GM21723 (cell line): ENCODE measurements at regions not wholly inside any gene's neighbourhood (a gene's known extent, or its start where the extent isn't known, plus 50 kb on each side); places are given as distances from the start of the nearest gene placed in this dataset.

Source experiments
- ATAC-seq: cut with Tn5 transposase; IDR thresholded peaks from one replicate; pipeline ENCODE4 v1.9.1; 2021; ENCODE audit warnings: mild to moderate bottlenecking, moderate library complexity; ENCODE audit not compliant: unreplicated experiment

DNA sequence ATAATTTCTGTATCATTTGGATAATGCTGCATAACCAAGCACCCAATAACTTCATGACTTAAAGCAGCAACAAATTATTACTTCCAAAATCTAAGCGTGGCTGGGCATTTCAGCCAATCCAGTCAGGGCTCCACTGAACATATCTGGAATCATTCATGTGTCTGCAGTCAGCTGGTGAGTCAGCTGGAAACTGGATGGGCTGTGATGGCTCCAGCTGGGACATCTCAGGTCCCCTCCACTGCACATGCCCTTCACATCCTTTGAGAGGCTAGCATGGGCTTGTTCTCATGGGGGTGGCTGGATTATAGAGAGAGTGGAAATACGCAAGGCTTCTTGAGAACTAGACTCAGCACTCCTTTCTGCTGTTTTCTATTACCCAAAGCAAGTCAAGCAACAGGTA lies 961.9 kb downstream of the DIAPH3 start:
- no peak for ATAC-seq

DNA sequence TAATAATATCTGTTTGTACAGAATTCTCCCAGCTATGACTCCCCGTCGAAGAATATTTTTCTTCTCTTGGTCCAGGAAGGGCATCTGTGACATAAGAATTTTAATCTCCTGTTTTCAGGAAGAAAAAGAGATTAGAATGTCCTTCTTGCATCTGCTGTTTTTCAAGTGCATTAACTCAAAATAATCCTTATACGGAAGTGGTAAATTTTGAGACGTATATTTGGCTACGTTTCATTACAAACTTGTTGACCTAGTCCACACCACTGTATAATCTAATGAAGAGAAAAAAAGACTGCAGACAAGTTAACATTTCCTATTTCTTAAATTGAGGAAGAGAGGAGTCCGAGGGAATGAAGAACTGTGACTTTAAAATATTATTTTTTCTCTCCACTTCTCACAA lies 959.9 kb downstream of the DIAPH3 start:
- no peak for ATAC-seq

DNA sequence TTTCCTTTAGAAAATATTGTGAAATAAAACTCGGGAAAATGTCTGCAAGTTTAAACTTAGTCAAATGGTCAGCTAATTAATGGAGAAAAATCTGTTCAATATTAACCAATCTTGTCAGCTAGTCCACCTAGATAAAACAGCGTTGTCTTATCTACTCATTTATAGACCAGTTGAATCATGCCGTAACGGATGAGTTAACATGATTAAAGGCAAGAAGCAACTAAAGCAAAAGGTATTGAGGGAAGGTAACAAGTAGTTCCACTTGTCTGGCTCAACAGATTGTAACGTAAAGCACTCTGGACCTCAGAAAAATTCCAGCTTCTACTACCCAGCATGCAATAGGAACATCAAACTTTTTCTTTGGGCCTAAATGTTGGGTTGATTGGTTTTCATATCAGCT lies 958.2 kb downstream of the DIAPH3 start:
- no peak for ATAC-seq

DNA sequence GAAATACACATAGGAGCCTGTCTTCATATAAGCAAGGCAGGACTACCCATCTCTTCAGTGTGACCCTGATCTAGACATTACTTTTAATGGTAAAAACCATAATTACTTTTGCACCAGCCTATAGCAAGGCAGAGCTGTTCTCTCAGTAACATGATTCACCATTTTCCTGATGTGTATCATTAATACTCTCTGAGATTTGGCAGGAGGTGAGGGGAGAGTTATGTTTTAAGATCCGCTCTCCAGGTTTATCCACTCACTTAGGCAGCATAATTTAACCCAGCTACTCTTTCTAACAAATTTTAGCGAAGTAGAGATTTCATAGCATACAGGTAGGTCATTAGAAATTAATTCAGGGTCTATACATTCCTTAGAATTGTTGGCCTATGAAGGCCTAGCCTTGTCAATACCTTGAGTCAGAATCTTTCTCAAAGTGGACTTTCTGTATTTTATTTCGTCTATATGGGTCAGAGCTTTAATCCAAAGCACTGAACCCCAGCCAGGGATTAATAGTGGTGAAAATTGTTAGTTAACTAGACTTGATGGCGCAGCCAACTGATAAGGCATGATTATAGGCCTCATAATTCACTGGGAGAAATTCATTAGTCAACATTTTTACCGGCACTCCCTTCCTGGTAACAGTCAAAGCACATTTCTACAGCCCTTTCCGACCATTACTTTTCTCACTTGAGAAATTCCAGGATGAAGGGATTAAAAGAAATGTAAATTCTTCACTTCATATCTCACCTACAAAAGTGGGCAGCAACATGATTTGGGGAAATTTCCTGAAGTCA lies 955.1 kb downstream of the DIAPH3 start:
- ATAC-seq: no peak

DNA sequence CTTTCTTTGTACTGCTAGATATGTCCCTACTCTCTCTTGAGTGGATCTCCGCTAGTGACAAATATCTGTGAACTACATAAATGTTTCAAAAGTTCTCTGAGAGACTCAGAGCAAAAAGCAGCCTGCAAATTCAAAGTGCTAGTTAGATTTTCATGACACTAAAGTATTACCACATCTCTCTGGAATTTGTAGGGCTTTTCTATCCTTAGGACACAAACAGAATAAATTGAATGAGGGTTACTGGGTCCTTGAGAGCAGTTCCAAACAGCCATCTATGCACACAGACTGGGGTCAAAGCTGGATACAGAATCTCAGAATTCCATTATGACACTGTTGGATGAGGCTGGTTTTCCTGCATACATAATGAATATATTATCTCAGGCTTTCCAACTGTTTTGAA lies 953.2 kb downstream of the DIAPH3 start:
- ATAC-seq: no peak

DNA sequence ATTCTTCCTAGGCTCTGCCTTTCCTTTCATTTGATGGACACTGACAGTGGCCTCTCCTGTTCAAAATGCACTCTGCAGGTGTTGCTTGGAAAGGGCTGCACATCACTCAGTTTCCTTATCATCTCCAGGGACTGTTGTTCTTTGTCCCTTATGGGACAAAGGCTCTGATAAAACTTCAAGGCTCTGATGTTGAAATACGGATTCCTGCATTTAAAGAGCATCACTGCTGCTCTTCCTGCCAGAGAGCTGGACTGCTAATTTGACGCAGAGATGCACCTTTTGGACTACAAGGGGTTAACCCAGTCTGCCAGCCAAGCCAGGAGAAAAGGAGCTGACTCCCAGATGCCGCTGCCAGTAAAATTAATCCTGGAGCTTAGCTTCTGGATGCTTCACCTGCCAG lies 952.1 kb downstream of the DIAPH3 start:
- no peak for ATAC-seq

DNA sequence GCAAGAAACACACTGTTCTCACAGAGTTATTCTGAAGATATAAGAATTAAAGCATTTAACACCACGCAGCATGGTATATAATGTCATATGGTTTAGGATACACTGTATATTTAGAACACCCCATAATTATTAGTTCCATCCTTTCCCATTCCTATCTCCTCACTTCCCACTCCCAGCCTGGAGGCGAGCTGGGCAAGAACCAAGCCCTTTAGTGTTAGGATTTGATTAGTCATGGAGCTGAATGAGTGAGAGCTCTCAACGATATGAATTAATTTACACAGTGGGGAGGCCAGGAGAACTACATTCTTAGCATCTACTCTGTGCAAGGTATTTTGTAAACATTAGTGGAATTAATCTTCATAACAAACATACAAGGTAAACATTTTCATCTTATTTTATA lies 934.3 kb downstream of the DIAPH3 start:
- no peak for ATAC-seq

DNA sequence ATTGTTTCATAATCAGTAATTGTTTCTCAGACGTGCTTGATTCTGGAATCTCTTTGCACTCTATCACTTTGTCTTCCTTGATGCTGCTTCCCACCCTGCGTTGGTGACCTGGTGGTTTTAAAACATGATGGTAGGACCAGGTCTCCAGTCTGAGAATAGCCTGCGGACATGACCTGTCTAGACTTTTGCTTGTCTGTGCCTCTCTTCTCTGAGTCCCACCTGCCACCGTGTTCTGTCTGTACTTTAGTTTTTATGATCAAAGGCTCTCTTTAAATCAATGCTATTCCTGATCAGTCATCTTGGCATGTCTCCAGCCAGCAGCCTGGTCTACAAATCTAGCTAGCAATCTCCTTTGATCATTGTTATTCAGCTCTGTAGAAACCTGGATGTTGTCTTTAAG lies 933.9 kb downstream of the DIAPH3 start:
- ATAC-seq: no peak

DNA sequence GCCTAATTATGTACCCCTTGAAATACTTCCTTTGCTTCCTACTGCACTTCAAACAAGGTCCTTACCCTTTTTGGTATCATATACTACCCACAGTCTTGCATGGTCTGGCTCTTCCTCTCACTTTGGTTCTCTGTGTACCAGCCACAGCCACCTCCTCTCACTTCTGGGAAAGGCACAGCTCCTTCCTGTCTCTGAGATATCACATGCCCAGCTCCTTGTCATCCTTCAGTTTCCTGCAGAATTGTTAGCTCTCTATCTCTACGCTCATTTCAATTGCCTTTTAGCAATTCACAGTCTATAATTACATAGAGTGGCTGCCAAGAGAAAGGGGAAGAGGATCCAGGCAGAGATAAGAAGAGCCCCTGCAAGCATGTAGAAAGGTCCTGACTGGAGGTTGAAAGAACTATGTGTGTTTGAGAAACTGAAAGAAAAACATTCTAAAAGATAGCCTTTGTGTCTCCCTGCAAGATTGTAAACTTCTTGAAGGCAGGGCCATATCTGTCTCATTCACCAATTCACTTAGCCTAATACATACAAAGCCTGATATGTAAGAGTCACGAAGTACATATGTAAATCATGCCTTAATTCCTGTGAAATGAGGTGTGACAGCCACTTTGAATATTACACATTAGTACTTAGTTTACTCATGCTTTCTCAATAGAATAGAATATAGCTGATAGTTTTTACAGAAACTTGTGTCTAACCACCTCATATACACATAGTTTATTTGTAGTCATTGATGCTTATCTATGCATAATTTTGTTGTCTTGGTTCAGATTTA lies 933.1 kb downstream of the DIAPH3 start:
- no peak for ATAC-seq

DNA sequence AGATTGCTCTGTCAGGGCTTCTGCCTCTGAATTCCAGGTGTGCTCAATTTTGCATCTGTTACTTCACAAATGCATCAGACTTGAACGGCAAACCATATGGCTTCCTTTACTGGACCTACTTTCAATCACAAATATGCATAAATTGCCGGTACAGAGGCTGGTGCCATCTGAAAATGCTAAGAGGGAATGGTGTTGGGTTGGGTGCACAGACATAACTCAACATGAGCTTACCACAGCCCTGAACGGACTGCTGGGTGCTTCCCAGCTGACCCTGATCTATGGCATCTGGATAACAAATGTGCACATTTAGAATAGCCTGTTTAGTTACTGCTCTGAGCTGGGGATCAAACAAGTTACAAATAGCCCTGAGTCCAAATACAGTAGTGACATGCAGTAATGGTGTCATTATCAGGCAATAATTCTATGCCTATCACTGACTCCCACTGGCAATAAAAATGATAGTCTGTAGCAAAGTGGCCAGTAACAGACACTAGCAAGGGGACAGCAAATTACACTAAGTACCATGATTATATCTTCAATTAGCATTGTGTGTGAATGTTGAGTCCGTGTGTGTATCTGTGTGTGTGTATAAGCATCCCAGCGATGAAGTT lies 927.3 kb downstream of the DIAPH3 start:
- no peak for ATAC-seq

DNA sequence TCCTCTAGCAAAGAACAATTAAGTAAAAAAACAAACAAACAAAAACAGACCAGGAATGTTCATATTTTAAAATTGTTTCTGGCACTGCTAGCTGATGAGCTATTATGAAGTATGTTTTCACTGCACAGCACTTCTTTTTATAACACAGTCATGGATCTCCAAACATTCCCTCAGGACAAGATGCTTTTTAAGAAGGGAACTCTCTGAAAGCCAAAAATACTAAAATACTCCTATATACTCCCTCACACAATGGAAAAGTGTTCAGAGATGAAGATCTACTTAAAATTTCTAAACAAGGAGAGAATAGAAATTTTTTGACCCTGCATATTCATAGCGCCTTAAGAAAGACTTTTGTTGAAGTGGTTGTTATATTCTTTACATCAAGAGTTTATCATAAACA lies 926.8 kb downstream of the DIAPH3 start:
- no peak for ATAC-seq

DNA sequence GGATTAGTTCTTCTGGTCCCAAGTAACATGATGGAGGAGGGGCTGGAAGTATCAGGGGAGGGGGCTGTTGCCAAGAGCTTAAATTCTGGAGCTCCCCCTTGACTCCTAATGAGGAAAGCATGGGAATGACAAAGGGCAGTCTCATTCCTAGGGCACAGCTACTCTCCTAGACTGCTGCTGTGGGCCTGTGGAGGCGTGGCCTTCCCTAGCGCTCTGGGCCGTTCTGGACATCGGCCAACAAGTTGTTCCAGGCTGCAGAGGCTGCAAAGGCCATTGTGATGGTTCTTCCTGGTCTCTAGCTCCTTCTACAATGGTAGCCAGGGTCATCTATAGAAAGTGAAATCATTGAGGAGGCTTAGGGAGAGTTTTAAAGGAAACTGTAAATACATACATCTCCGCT lies 916.6 kb downstream of the DIAPH3 start:
- no peak for ATAC-seq

DNA sequence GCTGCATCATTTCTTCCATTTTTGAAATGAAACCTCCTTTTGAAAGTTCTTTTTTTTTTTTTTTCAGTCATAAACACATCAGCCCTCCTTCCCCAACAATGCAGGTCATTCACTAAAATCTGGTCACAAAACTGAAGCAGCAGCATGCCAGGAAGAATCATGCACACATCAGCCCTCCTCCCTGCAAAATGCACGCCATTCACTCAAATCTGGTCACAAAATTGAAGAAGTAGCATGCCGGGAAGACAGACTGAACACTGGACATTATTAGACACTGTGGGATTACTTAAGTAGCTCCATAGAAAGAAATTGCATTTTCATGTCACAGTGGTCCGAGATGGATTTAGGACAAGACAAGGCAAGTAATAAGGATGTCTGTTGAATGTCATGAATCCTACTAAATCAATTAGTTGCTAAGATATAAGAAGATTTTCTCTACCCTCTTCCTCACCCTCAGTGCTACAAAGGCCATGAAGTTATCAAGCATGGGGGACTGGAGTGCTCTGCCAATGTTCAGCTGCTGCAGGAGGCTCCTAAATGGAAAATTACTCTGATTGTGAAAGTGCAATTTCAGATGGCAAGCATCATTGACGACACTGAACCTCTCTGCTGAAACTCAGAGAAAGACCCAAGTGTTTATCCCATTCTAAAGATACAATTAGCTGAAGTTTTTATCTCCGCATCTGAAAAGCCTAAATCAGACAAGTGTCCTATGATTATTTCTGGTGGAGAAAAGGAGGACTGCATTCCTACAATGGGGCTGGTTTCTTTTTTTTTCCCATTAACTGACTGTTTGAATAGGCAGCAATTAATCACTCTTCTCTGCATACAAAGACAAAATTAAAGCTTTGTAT lies 913.2 kb downstream of the DIAPH3 start:
- no peak for ATAC-seq

DNA sequence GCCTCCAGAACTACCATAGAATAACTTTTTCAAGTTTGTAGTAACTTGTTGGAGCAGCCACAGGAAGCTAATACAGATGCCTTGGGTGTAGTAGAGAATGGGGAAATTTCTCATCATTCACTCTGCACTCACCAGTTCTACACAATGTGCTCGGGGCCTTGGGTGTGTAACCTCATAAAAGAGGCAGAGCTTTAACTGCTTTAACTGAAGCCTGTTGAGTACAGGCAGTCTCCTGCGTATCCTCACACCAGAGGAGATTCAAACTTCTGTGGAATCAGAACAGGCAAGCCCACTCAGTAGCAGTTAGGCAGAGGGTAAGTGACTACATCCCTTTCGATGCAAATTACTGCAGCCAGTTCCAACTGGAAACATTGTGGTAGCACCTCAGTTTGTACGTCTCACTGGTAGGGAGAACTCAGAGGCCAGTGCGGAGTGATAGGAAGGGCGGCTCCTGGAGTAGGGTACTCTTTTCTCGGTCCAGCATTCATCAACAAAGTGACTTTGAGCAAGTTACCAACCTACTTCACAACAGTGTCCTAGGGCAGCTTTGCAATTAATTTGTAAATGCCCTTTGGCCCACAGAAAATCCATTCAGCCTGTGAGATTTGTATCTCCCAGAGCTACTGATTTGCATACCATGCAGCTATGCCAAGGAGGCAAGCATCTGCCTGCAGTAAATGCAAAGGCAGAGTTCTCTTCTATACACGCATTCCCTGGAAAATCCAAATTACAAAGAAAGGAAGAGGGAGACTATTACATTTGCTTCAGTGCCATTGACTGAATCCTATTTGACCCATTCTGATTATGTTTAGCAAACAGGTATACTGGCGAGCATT lies 904.3 kb downstream of the DIAPH3 start:
- no peak for ATAC-seq

DNA sequence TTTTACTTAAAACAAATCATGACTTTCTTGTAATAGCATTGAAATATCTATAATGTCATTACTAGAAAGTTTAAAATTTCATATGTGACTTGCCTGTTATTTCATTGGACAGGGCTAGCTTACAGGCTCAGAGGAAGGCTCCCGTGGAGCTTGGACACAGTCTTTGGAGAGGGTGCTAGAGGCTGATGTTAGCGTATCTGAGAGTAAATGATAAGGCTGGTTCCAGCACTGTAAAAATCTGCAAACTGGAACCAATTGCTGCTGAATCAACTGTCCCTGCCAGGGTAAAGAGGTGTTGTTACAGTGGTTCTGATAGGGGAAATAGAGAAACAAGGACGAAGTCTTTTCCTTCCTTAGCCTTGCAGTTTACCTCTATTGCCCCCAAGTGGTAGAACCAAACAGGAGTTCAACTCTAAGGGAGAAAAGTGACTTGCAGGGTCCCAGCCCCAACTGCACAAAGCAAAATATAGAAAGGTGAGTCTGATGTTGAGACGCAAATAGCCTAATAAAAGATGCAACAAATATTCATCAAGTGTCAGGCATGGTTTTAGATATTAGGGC lies 901.7 kb downstream of the DIAPH3 start:
- ATAC-seq: no peak

DNA sequence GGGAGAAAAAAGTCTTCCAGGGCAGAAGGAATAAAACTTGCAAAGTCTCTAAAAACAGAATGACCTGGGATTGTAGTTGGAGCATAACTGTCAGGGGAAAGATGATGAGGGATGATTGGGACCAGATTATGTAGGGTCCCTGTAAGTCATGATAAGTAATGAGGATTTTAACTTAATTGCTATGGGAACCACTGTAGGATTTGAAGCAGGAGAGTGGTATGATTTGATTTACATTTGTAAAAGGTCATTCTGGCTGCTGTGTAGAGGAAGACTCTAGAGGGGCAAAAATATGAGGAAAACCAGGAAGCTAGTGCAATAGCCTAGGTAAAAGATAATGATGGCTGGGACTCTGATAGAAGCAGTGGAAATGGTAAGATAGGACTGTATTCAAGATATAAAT lies 900.2 kb downstream of the DIAPH3 start:
- ATAC-seq: no peak

DNA sequence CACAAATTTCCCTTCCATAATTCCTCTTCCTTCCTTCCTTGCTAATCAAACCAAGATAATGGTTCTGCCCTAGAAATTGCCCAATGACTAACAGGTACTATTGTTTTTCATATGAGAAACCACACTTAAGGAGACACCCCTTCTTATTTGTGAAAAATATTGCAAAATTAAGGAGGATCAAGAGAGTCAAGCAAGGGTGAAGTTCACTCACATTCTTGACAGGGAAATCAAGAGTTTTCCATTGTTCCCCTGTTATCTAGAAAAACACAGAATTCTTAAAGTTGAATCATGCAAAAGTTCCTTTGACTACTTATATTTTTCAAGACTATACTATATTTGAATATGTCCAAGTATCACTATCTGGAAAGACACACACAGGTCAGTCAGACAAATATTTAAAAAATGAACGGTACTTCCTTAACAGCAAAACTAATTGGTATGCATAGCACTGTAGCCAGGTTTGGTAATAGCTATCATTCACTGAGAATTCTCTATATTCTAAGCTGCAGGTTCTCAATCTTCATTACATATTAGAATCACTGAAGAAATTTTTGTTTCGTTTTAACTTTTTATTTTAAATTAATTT lies 897.2 kb downstream of the DIAPH3 start:
- no peak for ATAC-seq

DNA sequence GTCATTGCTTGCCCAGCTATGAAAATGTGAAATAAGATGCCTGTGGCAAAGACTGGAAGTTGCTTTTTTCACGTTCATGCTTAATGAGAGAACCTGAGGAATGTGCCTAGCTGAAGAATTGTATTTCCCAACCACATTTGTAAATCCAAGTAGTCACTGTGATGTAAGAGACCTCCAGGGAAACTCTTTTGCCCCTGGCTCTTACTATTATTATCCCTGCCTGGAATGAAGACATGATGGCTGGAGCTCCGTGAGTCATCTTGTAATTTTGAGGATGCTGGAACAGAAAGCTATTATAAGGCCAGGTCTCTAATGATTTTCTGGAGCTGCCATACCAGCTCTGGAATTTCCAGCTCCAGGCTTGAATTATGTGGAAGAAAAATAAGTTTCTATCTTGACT lies 894.3 kb downstream of the DIAPH3 start:
- no peak for ATAC-seq

DNA sequence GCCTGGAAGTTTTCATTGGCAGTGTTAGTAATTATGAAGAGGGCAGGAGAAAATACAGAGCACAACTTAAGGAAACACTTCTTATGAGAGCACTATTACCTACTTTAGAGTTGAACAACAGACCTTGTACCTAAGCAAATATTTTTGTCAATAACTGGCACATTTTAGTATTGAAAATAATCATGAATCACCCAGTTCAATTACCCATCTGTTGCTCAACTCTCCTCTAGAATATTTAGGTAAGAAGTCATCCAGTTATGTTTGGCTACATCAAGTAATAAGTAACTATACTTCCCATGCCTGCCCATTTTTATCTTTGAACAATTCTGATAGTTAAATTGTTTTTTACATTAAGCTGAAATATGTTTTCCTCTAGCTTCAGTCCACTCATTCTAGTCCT lies 893.4 kb downstream of the DIAPH3 start:
- ATAC-seq: no peak
